ENCODE measurements at regions not wholly inside any gene's neighbourhood (a gene's known extent, or its start where the extent isn't known, plus 50 kb on each side); places are given as distances from the start of the nearest gene placed in this dataset.

DNA sequence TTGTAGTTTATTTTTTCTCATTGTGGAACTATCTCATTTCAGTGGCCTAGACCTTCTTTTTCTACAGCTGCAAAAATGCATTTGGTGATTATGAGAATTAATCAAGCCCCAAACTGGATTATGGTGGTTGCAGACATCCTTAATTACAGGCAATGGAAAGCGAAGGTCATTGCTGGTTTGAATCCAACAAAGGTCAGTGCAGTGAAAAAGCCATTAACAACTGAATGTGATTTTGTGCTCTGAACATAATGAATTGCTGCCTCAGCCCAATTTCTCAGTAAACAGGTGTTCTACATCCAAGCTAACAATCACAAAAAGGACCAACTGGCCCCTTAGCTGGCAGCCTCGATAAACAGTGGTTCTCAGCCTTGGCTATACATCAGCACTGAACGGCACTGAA, 260.1 kb upstream of the DPPA4 start:
- H3K4me1 ChIP-seq, result no peaks in the 10 kb centered on the region
- TF ChIP-seq POLR2A (IDR thresholded peaks at IDR 0.05), result no peak
- TF ChIP-seq, protein P1, sequence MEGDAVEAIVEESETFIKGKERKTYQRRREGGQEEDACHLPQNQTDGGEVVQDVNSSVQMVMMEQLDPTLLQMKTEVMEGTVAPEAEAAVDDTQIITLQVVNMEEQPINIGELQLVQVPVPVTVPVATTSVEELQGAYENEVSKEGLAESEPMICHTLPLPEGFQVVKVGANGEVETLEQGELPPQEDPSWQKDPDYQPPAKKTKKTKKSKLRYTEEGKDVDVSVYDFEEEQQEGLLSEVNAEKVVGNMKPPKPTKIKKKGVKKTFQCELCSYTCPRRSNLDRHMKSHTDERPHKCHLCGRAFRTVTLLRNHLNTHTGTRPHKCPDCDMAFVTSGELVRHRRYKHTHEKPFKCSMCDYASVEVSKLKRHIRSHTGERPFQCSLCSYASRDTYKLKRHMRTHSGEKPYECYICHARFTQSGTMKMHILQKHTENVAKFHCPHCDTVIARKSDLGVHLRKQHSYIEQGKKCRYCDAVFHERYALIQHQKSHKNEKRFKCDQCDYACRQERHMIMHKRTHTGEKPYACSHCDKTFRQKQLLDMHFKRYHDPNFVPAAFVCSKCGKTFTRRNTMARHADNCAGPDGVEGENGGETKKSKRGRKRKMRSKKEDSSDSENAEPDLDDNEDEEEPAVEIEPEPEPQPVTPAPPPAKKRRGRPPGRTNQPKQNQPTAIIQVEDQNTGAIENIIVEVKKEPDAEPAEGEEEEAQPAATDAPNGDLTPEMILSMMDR (IDR thresholded peaks at IDR 0.05), result no peak

DNA sequence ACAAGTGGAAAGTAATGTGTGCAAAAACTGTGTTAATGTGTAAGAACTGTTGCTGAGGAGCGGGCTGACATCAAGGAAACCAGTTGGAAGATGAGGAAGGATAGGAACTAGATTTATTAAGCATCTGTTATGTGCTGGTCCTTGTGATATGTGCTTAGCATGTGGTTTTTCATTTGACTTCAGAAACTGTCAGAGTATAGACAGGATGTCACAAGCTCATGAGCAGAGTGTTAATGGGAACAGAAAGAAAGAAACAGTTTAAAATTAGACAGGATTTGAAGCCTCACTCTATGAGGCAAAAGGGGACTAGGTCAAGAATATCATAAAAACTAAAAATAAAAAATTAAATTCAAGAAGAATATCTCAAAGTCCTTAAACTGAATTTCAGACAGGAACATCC, 270.6 kb upstream of the DPPA4 start:
- Histone ChIP-seq H3K4me1 (no peaks in the 10 kb centered on the region), H3K9me3 (no peaks in the 10 kb centered on the region), H3K27me3 (no peaks in the 10 kb centered on the region), H3K4me3 (no peak overlapping the region), H3K27ac (no peak overlapping the region), H3K36me3 (no peaks in the 10 kb centered on the region)
- TF ChIP-seq POLR2A (IDR thresholded peaks at IDR 0.05), result no peak
- TF ChIP-seq, protein P1 (IDR thresholded peaks at IDR 0.05), result no peak
- DNase-seq, result no peak

More for the DNA sequence above, 260.1 kb upstream of the DPPA4 start:
- Histone ChIP-seq H3K27me3 (no peaks in the 10 kb centered on the region), H3K36me3 (no peaks in the 10 kb centered on the region), H3K4me3 (no peak overlapping the region), H3K9me3 (peaks cover 0 to 4% (median 0%) of the 10 kb centered on the region in 4 donors), H3K27ac (no peak overlapping the region)
- no peak for DNase-seq

DNA sequence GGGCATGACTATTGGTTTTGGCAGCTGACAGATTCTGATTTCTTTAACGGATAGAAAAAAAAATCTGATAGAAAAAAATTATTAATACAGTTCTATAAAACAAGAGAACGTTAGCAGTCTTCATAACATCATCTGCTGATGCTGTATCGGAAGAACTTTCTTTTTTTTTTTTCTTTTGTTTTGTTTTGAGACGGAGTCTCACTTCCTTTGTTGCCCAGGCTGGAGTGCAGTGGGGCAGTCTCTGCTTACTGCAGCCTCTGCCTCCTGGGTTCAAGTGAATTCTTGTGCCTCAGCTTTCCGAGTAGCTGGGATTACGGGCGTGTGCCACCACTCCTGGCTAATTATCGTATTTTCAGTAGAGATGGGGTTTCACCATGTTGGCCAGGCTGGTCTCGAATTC, 271.2 kb upstream of the DPPA4 start:
- no peaks in the 10 kb centered on the region for H3K27me3 ChIP-seq
- H3K9me3 ChIP-seq, result no peaks in the 10 kb centered on the region
- DNase-seq, result no peak
- H3K4me3 ChIP-seq, result no peak overlapping the region
- no peaks in the 10 kb centered on the region for H3K4me1 ChIP-seq
- H3K27ac ChIP-seq, result no peak overlapping the region
- no peaks in the 10 kb centered on the region for H3K36me3 ChIP-seq
- TF ChIP-seq, protein P1 (IDR thresholded peaks at IDR 0.05), result no peak

DNA sequence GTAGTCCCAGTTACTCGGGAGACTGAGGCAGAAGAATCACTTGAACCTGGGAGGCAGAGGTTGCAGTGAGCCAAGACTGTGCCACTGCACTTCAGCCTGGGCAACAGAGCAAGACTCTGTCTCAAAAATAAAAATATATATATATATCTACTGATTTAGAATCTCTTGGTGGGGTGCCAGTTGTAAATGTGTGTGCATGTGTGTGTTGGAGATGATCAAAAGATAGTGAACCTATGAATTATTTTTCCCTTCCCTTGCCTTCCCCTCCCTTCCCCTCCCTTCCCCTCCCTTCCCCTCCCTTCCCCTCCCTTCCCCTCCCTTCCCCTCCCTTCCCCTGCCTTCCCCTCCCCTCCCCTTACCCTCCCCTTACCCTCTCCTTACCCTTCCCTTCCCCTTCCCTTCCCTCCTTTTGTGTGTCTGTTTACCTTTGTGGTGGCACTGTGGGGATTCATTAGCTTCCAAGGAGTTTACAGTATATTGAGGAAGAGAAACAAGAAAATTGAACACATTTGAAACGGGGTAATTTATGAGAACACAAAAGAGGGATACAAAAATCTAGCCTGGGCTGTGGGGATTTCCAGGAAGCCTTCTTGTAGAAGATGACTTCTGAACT, 281.5 kb upstream of the DPPA4 start:
- H3K36me3 ChIP-seq, result no peaks in the 10 kb centered on the region
- no peak for TF ChIP-seq POLR2A (IDR thresholded peaks at IDR 0.05)
- TF ChIP-seq, protein P1 (IDR thresholded peaks at IDR 0.05), result no peak
- no peak for DNase-seq

DNA sequence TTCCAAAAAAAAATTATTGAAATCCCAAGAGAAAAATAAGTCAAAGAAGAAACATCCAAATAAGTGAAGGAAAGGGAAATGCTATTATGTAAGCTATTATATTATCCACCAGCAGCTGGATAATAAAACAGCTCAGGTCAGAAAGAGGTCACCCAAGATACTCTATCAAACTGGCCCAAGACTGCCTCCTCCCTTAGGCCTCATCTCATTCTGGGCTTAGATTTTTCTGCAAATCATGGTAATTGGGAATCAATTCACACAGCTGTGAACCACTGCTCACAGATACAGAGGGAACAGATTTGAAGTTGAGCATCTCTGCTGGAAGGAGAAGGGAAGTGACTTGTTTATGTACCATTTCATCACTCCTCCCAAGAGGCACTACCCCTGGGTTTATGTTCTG, 294.6 kb upstream of the DPPA4 start:
- TF ChIP-seq, protein P1 (IDR thresholded peaks at IDR 0.05), result no peak
- TF ChIP-seq POLR2A (IDR thresholded peaks at IDR 0.05), result no peak
- no peak for DNase-seq
- Histone ChIP-seq H3K36me3 (no peaks in the 10 kb centered on the region), H3K4me1 (no peaks in the 10 kb centered on the region), H3K4me3 (no peak overlapping the region), H3K27ac (no peak overlapping the region), H3K27me3 (no peaks in the 10 kb centered on the region), H3K9me3 (no peaks in the 10 kb centered on the region)

More for the DNA sequence above, 281.5 kb upstream of the DPPA4 start:
- Histone ChIP-seq H3K27ac (no peak overlapping the region), H3K4me3 (no peak overlapping the region), H3K4me1 (no peaks in the 10 kb centered on the region), H3K27me3 (no peaks in the 10 kb centered on the region), H3K9me3 (no peaks in the 10 kb centered on the region)

All from Peyer's patch (tissue), 4 donors.